Glutamatergic neuron (in vitro differentiated cells): ENCODE measurements at regions not wholly inside any gene's neighbourhood (a gene's known extent, or its start where the extent isn't known, plus 50 kb on each side); places are given as distances from the start of the nearest gene placed in this dataset.
"Not testable (repeated sequence)": the region's sequence is repeated elsewhere in the genome, so short reads cannot be mapped to it uniquely, and the experiment has no call there.

Source experiments
- DNase-seq: peaks from one replicate; pipeline ENCODE4 v3.0.0; 2022
- H3K27ac Mint-ChIP-seq: one replicate; pipeline ENCODE4 v1.8.0; 2020; ENCODE audit warnings: mild to moderate bottlenecking, mixed read lengths, inconsistent platforms; ENCODE audit not compliant: unreplicated experiment
- H3K27me3 Mint-ChIP-seq: one replicate; pipeline ENCODE4 v1.8.0; 2020; ENCODE audit warnings: mild to moderate bottlenecking, moderate library complexity, mixed read lengths, inconsistent platforms; ENCODE audit not compliant: unreplicated experiment
- H3K36me3 Mint-ChIP-seq: one replicate; pipeline ENCODE4 v1.8.0; 2020; ENCODE audit warnings: mild to moderate bottlenecking, mixed read lengths, inconsistent platforms; ENCODE audit not compliant: unreplicated experiment
- H3K4me1 Mint-ChIP-seq: one replicate; pipeline ENCODE4 v1.8.0; 2020; ENCODE audit warnings: mild to moderate bottlenecking, low read depth, mixed read lengths, inconsistent platforms; ENCODE audit not compliant: unreplicated experiment
- H3K4me3 Mint-ChIP-seq: one replicate; pipeline ENCODE4 v1.8.0; 2020; ENCODE audit warnings: mild to moderate bottlenecking, mixed read lengths, inconsistent platforms; ENCODE audit not compliant: unreplicated experiment
- H3K9me3 Mint-ChIP-seq: one replicate; pipeline ENCODE4 v1.8.0; 2020; ENCODE audit warnings: mild to moderate bottlenecking, moderate library complexity, mixed read lengths, inconsistent platforms; ENCODE audit not compliant: unreplicated experiment
- CTCF ChIP-seq: fragments of 200-600 bp; sonication (generic); IDR thresholded peaks from one replicate; pipeline ENCODE4 v1.5.0; 2021; ENCODE audit not compliant: partially characterized antibody, unreplicated experiment

GRCh38 chr13:72559716-72560115, 167.7 kb downstream of the MZT1 start:
- no peaks in the 10 kb centered on the region for H3K9me3 Mint-ChIP-seq
- no peak overlapping the region for H3K27ac Mint-ChIP-seq
- no peaks in the 10 kb centered on the region for H3K27me3 Mint-ChIP-seq
- DNase-seq = no peak
- no peak for TF ChIP-seq CTCF
- no peaks in the 10 kb centered on the region for H3K36me3 Mint-ChIP-seq
- no peaks in the 10 kb centered on the region for H3K4me1 Mint-ChIP-seq
- no peak overlapping the region for H3K4me3 Mint-ChIP-seq

GRCh38 chr13:72556945-72557344, 170.5 kb downstream of the MZT1 start:
- Mint-ChIP-seq H3K27ac (no peak overlapping the region), H3K4me3 (no peak overlapping the region)
- TF ChIP-seq CTCF = no peak

GRCh38 chr13:72555601-72556000, 171.8 kb downstream of the MZT1 start:
- peaks cover 3% of the 10 kb centered on the region for H3K27me3 Mint-ChIP-seq
- no peak for TF ChIP-seq CTCF
- no peak overlapping the region for H3K4me3 Mint-ChIP-seq
- H3K27ac Mint-ChIP-seq = no peak overlapping the region
- no peaks in the 10 kb centered on the region for H3K36me3 Mint-ChIP-seq
- DNase-seq = no peak
- H3K4me1 Mint-ChIP-seq = no peaks in the 10 kb centered on the region
- peaks cover 1% of the 10 kb centered on the region for H3K9me3 Mint-ChIP-seq

More at GRCh38 chr13:72556945-72557344, 170.5 kb downstream of the MZT1 start:
- Mint-ChIP-seq H3K36me3 (no peaks in the 10 kb centered on the region), H3K9me3 (peaks cover 1% of the 10 kb centered on the region), H3K27me3 (no peaks in the 10 kb centered on the region), H3K4me1 (no peaks in the 10 kb centered on the region)
- DNase-seq = no peak

GRCh38 chr13:72552731-72553130, 174.7 kb downstream of the MZT1 start:
- Mint-ChIP-seq H3K4me1 (no peaks in the 10 kb centered on the region), H3K36me3 (no peaks in the 10 kb centered on the region), H3K27me3 (peaks cover 3% of the 10 kb centered on the region), H3K27ac (no peak overlapping the region), H3K9me3 (peaks cover 1% of the 10 kb centered on the region), H3K4me3 (no peak overlapping the region)
- DNase-seq = no peak
- TF ChIP-seq CTCF = no peak

GRCh38 chr13:72545895-72546294, 181.5 kb downstream of the MZT1 start:
- H3K9me3 Mint-ChIP-seq, H3K4me3 Mint-ChIP-seq, H3K27me3 Mint-ChIP-seq, H3K36me3 Mint-ChIP-seq, DNase-seq, H3K4me1 Mint-ChIP-seq, H3K27ac Mint-ChIP-seq: not testable (repeated sequence)
